ENCODE measurements at regions not wholly inside any gene's neighbourhood (a gene's known extent, or its start where the extent isn't known, plus 50 kb on each side); places are given as distances from the start of the nearest gene placed in this dataset.
"Not testable (repeated sequence)": the region's sequence is repeated elsewhere in the genome, so short reads cannot be mapped to it uniquely, and the experiment has no call there.

- no peak overlapping the region for H3K9ac ChIP-seq (ENCODE audit: low read length)
- TF ChIP-seq, protein P1, sequence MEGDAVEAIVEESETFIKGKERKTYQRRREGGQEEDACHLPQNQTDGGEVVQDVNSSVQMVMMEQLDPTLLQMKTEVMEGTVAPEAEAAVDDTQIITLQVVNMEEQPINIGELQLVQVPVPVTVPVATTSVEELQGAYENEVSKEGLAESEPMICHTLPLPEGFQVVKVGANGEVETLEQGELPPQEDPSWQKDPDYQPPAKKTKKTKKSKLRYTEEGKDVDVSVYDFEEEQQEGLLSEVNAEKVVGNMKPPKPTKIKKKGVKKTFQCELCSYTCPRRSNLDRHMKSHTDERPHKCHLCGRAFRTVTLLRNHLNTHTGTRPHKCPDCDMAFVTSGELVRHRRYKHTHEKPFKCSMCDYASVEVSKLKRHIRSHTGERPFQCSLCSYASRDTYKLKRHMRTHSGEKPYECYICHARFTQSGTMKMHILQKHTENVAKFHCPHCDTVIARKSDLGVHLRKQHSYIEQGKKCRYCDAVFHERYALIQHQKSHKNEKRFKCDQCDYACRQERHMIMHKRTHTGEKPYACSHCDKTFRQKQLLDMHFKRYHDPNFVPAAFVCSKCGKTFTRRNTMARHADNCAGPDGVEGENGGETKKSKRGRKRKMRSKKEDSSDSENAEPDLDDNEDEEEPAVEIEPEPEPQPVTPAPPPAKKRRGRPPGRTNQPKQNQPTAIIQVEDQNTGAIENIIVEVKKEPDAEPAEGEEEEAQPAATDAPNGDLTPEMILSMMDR (IDR thresholded peaks at IDR 0.05; ENCODE audit: low read length): no peak
- no peak for TF ChIP-seq EZH2 (optimal IDR thresholded peaks at IDR 0.05; ENCODE audit: low read depth, low read length)
- no peak for TF ChIP-seq EZH2phosphoT487 (IDR thresholded peaks at IDR 0.05; ENCODE audit: low read length)
- no peak for DNase-seq
- no peaks in the 10 kb centered on the region for H4K20me1 ChIP-seq (ENCODE audit: insufficient read depth, low read length)
- H3K36me3 ChIP-seq (replicated peaks; ENCODE audit: insufficient read depth, low read length): no peaks in the 10 kb centered on the region
- H3K4me2 ChIP-seq (ENCODE audit: low read depth, low read length): no peak overlapping the region
- no peaks in the 10 kb centered on the region for H3K79me2 ChIP-seq (ENCODE audit: low read length)
- no peaks in the 10 kb centered on the region for H3K4me1 ChIP-seq (ENCODE audit: low read length)
- no peaks in the 10 kb centered on the region for H3K27me3 ChIP-seq (replicated peaks; ENCODE audit: insufficient read depth, low read length)
- H3K9me2 ChIP-seq (replicated peaks; ENCODE audit: insufficient read depth, low read length): no peaks in the 10 kb centered on the region
- no peak overlapping the region for H3K27ac ChIP-seq (ENCODE audit: low read length)
- H3F3A ChIP-seq (ENCODE audit: insufficient read depth, low read length): no peaks in the 10 kb centered on the region
- no peaks in the 10 kb centered on the region for H3K9me3 ChIP-seq (replicated peaks; ENCODE audit: insufficient read depth, low read length)
- no peak overlapping the region for H3K4me3 ChIP-seq (ENCODE audit: low read length)
- no peak overlapping the region for H2AFZ ChIP-seq (ENCODE audit: low read length)
Measured at GRCh38 chr7:108908456-108908855, 338.8 kb downstream of the DNAJB9 start.

GRCh38 chr7:108911016-108911415 lies 341.3 kb downstream of the DNAJB9 start:
- Histone ChIP-seq H4K20me1 (ENCODE audit: insufficient read depth, low read length) (no peaks in the 10 kb centered on the region), H3K4me3 (ENCODE audit: low read length) (no peak overlapping the region), H3K9me3 (replicated peaks; ENCODE audit: insufficient read depth, low read length) (no peaks in the 10 kb centered on the region), H3K27ac (ENCODE audit: low read length) (no peak overlapping the region), H3K9me2 (replicated peaks; ENCODE audit: insufficient read depth, low read length) (no peaks in the 10 kb centered on the region), H3K79me2 (ENCODE audit: low read length) (no peaks in the 10 kb centered on the region), H2AFZ (ENCODE audit: low read length) (no peak overlapping the region), H3K9ac (ENCODE audit: low read length) (no peak overlapping the region), H3K4me1 (ENCODE audit: low read length) (no peaks in the 10 kb centered on the region), H3F3A (ENCODE audit: insufficient read depth, low read length) (no peaks in the 10 kb centered on the region), H3K36me3 (replicated peaks; ENCODE audit: insufficient read depth, low read length) (no peaks in the 10 kb centered on the region), H3K27me3 (replicated peaks; ENCODE audit: insufficient read depth, low read length) (no peaks in the 10 kb centered on the region), H3K4me2 (ENCODE audit: low read depth, low read length) (no peak overlapping the region)
- no peak for TF ChIP-seq EZH2phosphoT487 (IDR thresholded peaks at IDR 0.05; ENCODE audit: low read length)
- TF ChIP-seq EZH2 (optimal IDR thresholded peaks at IDR 0.05; ENCODE audit: low read depth, low read length): no peak
- TF ChIP-seq, protein P1 (IDR thresholded peaks at IDR 0.05; ENCODE audit: low read length): no peak
- no peak for DNase-seq

GRCh38 chr7:108920490-108920889 lies 350.8 kb downstream of the DNAJB9 start:
- DNase-seq: peak; percentile 43

DNA sequence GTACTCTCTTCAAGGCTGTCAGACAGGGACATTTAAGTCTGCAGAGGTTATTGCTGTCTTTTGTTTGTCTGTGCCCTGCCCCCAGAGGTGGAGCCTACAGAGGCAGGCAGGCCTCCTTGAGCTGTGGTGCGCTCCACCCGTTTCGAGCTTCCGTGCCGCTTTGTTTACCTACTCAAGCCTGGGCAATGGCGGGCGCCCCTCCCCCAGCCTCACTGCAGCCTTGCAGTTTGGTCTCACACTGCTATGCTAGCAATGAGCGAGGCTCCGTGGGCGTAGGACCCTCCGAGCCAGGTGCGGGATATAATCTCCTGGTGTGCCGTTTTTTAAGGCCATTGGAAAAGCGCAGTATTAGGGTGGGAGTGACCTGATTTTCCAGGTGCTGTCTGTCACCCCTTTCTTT lies 373.4 kb downstream of the DNAJB9 start:
- not testable (repeated sequence) for H3K4me1 ChIP-seq (ENCODE audit: low read length); H3K36me3 ChIP-seq (replicated peaks; ENCODE audit: insufficient read depth, low read length); H3F3A ChIP-seq (ENCODE audit: insufficient read depth, low read length); H3K27ac ChIP-seq (ENCODE audit: low read length); H3K4me3 ChIP-seq (ENCODE audit: low read length); H2AFZ ChIP-seq (ENCODE audit: low read length); H3K9me2 ChIP-seq (replicated peaks; ENCODE audit: insufficient read depth, low read length); H4K20me1 ChIP-seq (ENCODE audit: insufficient read depth, low read length); DNase-seq; H3K27me3 ChIP-seq (replicated peaks; ENCODE audit: insufficient read depth, low read length); H3K9ac ChIP-seq (ENCODE audit: low read length); H3K4me2 ChIP-seq (ENCODE audit: low read depth, low read length); H3K79me2 ChIP-seq (ENCODE audit: low read length); H3K9me3 ChIP-seq (replicated peaks; ENCODE audit: insufficient read depth, low read length)

More at GRCh38 chr7:108920490-108920889, 350.8 kb downstream of the DNAJB9 start:
- Histone ChIP-seq H3K79me2 (ENCODE audit: low read length) (no peaks in the 10 kb centered on the region), H3K9me2 (replicated peaks; ENCODE audit: insufficient read depth, low read length) (no peaks in the 10 kb centered on the region), H3K4me1 (ENCODE audit: low read length) (no peaks in the 10 kb centered on the region), H2AFZ (ENCODE audit: low read length) (no peak overlapping the region), H3F3A (ENCODE audit: insufficient read depth, low read length) (no peaks in the 10 kb centered on the region), H3K9ac (ENCODE audit: low read length) (no peak overlapping the region), H3K9me3 (replicated peaks; ENCODE audit: insufficient read depth, low read length) (no peaks in the 10 kb centered on the region), H3K36me3 (replicated peaks; ENCODE audit: insufficient read depth, low read length) (no peaks in the 10 kb centered on the region), H3K27ac (ENCODE audit: low read length) (no peak overlapping the region), H4K20me1 (ENCODE audit: insufficient read depth, low read length) (no peaks in the 10 kb centered on the region), H3K27me3 (replicated peaks; ENCODE audit: insufficient read depth, low read length) (no peaks in the 10 kb centered on the region), H3K4me3 (ENCODE audit: low read length) (no peak overlapping the region), H3K4me2 (ENCODE audit: low read depth, low read length) (no peak overlapping the region)
- TF ChIP-seq EZH2 (optimal IDR thresholded peaks at IDR 0.05; ENCODE audit: low read depth, low read length): no peak
- TF ChIP-seq EZH2phosphoT487 (IDR thresholded peaks at IDR 0.05; ENCODE audit: low read length): no peak
- TF ChIP-seq, protein P1 (IDR thresholded peaks at IDR 0.05; ENCODE audit: low read length): no peak

All from MM.1S (cell line).